SK-N-DZ (cell line): ENCODE measurements at regions not wholly inside any gene's neighbourhood (a gene's known extent, or its start where the extent isn't known, plus 50 kb on each side); places are given as distances from the start of the nearest gene placed in this dataset.

Source experiments
- DNase-seq: peaks from one replicate; pipeline ENCODE4 v3.0.0-alpha.2; 2015; ENCODE audit warnings: low spot score

DNA sequence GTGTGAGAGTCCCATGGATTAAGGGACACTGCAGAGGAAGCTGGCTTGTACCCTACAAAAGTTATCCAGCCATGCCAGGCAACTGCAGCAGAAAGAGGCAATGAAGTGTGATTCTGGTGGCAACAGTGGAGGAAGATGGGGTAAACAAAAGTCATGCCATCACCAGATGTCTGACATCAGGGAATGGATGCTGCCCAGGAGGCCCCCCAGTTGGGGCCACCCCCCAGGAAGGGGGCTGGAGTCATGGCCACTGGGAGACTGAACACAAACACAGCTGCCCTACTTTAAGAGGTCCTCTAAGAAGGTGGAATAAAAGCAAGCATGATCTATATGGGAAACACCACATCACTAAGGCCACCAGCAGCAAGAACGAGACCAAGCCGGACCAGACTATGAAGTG lies 235.3 kb downstream of the KLF12 start:
- no peak for DNase-seq

DNA sequence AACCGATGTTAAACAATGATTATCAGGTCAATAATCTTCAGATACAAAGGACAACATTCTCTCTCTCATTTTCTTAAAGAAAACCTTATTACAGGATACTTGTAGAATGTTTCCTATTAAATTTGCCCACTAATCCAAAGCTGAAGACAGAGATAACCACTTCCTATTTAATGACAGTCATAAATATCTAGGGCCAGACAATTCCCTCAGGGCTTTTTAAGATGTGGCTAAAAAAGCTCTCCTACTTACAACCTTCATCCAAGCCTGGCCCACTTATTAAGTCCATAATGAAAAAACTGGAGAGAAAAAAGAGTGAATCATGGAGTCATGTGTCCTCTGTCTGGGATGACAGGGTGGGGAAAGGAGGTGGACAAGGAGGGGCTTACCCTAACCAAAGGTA lies 235.9 kb downstream of the KLF12 start:
- DNase-seq, result no peak

DNA sequence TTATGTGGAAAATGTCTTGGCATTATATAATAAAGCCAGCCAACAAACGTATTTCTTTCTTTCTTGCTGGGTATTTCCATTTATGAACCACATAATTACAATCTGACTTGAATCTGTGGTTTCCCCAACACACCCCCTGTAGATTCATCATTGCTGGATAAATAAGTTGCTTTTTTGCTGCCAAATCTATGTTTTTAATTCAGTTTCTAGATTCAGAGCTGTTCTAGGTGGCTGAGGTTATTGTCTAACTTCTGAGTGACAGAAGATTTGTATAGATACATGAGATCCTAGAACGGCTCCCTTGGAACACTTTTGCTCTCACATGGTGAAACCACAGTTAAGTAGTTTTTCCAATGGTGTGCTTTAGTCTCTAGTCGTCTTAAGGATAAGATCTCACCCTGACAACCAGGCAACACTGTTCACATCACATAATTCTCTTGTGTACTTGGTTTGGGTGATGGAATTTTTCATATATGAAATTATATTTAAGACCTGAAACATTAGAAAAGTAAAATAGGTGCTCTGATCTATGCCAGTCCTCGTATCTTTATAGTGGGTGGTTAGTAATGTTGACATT lies 239.1 kb downstream of the KLF12 start:
- no peak for DNase-seq

DNA sequence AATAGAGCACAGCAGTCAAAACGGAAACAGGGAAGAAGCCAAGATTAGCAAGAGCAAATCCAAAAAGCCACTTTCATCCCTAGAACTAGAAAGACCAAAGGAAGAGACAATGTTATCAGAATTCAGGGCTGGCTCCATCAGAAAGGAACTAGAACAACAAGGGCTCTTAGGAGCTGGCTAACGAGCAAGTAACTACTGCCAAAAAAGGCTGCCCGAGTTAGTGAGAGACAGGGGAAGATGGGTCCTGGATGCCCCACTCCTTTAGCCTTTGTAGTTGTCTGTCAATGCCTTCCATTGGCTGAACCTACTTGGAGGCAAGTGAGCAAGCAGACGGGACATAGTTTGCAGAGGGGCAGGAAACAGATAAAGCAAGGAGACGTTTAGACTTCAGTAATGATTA lies 240.4 kb downstream of the KLF12 start:
- no peak for DNase-seq

DNA sequence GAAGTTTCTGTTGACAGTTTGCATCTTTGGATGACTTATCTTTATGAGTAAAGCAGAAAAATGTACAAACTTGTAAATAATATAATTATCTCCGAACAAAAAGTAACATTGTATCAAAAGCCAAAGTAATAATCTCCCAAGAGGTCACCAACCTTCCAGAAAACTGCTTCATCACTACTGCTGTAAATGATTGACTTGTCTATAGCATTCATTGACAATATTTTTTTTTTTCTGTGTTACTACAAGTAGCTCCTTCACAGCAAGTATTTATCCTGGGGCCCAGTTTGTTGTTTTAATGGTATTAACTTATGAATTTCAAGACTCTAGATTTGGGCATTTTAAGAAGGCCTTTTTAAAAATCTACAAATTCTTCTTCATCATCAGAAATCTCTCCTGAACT lies 242.4 kb downstream of the KLF12 start:
- DNase-seq, result no peak

DNA sequence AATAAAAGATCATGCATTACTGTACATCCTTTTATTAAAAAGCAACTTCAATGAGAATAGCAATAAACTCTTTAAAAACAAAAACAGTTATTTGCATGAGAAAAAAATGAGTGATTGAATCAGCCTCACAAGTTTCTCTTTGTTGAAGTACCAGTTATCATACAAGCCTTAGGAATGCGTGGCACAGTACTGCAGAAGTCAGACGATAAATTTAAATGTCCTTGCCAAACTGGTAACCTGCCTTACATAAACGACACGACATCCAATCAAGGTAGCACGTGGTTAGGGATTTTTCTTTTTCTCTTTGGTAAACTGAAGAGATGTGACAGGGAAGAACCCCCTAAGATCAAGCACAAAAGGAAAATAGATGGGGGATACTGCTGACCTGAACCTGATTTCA lies 251.0 kb downstream of the KLF12 start:
- DNase-seq, result no peak

DNA sequence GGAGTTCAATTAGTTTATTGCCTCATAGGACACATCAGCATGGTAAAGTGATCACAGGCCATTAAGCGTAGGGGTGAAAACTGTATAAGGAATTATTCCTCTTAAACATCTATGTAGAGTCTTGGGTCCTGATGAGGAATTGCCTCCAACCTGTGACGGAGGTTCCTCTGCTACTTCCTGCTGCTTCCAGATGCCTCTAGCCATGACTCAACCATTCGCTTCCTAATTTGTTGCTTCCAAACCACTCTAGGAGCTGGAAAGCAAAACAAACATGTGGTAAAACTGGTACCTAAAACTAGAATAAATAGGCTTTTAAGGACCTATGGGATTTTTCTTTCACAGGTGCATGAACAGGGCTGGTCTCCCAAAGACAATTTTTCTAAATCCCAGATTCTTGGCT lies 253.8 kb downstream of the KLF12 start:
- no peak for DNase-seq

DNA sequence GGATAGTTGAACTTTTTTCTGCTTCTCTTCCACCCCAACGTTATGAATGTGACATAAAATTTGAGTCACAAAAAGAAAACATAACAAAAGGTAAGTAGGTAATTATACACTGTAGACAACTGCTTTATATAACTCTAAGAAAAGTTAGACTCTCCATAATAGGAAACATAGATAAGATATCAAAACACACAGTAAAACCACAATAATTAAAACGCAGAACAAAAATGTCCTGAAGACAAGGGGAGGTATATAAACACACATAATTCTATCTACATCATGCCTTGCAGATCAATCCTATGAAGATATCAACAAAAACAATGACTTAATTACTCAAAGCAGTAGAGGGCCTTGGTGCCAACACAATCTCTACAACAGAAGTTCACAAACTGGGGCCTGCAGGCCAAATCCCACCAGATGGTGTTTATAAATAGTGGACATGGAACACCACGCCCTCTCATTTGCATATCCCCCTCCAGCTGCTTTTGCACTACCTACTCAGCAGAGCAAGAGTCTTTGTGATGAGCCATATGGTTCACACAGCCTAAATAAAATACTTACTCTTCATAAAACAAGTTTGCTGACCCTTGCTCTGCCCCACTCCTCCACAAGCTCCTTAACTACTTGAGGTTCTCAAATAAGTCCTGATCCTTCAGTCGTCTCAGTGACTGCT lies 254.7 kb downstream of the KLF12 start:
- DNase-seq, result no peak

DNA sequence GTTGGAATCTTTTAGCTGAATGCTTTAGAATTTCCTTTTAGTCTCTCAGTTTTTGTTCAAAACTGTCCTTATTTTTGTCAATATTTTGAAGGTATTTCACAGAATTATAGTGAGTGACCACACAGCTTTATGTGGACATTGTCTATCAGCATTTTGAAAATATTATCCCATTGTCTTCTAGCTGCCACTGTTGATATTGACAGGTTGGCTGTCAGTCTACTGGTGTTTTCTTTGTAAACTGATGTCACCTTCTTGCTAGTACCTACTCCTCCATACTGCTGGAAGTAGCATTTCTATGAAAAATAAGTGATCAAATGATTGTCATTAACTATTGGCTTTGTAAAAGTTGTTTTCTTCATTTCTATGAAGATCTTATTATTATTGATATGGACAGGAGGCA lies 256.8 kb downstream of the KLF12 start:
- no peak for DNase-seq

DNA sequence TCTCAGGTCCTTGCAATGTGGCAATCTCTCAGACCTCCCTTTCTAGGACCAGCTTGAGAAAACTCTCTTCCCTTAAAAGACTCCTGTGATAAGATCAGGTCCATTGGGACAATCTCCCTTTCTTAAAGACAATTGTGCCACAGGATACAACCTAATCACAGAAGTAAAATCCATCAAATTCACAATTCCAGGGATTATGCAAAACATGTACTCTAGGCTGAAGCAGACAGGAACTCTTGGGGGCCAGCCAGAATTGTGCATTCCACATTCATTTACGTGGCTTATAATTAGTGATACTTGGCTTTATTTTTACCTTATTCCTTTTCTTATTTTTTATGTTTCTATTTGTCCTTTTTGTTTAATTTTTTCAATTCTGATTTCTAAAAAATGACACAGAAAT lies 257.9 kb downstream of the KLF12 start:
- no peak for DNase-seq

DNA sequence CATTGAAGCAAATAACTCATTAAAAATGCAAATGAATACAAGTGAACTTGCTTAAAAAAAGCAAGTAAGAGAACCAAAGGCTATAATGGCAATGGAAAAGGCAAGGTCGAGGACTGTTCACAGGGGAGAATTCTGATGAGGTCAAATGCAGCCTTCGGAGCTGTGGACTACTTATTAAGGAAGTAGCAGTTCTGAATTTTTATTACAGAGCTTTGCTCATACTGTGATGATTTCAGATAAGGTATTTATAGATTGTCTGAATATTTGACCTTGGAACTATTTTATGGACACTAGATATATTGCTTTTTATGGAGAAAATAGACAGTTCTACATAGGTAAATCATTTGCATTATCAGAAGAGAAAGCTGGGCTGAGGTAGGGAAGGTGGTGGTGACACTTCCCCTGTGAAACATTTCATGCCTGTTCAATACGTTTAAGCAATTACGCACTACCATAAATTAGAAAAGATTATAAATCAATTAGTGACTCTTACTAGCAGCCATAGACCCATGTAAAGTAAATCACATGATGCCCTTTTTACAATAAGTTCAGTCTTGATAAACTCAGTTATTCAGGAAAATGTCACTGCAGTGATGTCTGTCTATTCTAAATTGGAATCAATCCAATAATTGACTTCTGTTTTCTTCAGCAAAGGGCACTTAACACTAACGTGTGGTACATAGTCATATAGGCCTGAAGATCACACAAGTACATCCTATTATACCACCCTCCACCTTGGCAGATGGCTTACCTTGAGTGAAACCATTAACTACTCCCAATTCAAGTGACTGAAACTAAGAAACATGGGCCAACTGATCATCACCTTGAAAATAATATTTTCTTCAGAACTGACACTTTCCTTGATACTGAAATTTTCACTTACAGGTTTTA lies 260.0 kb downstream of the KLF12 start:
- DNase-seq, result no peak

DNA sequence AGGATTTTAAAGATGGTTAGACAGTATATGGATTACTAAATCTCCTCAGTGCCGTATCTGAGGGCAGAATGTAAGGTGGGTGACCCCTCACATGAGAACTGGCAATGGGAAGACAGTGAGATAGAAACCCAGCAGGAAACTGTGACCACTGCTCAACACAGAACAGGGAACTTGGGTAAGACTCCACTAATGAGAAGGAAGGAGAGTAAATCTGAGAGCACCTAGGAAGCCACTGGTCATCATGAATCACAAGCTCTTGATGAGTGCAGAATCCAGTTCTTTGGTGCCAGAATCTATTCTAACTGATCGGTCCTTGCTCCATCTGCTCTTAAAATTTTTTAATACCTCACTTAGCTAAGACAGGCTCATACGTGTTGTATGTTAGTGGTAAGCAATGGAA lies 261.8 kb downstream of the KLF12 start:
- DNase-seq, result no peak

DNA sequence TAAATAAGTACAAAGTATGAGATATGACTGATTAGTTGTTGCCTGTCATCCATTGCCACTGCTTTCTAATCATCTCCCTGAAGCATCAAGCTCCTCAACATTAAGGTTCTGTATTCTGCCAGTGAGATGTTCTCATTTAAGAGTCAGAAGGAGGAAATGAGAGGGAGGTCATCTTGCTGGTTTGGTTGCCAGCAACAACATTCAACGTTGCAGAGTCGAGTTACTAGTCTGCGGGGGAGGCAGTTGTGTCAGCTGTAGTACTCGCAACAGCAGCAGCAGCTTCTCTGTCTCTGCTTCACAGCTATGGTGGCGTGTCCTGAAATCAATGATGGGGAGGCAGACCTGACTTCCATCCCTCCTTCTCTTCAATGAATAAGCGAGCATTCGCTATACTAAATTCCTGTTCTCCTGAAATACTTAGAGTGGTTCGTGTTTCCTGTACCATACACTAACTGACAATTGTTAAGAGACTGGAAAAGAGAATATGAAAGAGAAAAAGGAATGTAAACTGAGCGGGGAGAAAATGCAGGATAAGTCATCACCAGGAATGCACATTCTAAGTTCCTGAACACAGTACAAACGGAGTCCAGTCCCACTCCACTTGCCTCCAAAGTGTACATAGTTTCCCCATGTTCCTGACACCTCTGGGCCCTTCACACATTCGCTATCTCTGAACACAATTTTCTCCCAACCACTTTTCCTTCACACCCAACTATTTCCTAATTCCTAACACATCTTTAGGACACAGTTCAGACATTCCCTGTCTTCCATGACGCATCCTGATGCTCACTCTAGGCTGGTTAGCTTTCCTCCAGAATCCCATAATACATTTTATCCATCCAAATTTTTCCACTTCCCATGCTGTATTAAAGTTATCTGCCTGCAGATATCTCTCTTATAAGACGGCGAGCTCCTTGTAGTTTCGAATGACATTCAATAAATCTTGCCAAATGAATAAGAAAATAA lies 263.0 kb downstream of the KLF12 start:
- DNase-seq, result no peak

DNA sequence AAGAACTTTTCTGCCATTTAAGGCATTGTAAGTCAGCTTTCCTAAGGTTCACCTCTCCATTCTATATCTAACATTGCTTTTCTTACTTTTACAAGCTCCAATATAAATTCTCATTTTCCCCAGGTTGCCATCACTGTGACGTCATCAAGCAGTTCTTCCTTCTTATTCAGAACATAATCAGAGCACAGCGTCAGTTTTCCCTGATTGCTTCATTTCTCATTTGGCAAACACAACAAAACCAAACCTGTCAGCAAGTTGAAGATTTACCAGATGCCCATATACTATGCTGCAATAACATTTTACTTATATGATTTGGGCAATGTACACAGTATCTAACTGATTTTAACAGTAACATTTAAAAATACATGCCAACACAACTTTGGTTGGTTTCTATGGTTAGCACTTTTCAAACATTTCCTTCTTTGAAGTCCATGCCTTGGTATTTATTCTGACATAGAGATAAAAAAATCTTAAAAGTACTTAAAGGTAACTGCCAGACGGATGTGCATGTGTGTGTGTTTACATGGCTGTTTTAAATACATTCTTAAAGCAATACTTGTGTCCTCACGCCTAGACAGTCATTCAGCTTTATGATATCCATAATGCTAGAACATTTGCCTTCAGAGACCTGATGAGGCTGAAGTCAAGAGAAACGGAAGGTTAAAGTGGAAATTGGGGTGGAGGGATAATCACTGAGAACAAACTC lies 264.0 kb downstream of the KLF12 start:
- no peak for DNase-seq

DNA sequence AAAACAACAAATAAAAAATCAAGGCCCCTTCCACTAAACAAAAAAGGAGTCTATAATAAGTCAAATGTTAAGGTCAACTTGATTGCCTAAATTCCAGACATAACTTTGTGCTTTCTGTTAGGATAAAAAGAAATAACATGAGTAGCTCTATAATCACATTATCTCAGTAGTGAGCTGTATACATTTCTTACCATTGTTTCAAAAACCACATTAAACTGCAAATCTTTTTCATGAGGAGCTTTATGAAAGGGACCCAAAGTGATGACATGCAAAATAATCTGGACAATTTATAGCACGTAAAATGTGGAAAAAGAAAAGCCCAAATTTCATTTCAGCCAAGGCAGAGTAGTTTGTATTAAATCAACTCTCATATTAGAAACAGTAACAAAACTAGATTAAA lies 269.2 kb downstream of the KLF12 start:
- DNase-seq, result no peak

DNA sequence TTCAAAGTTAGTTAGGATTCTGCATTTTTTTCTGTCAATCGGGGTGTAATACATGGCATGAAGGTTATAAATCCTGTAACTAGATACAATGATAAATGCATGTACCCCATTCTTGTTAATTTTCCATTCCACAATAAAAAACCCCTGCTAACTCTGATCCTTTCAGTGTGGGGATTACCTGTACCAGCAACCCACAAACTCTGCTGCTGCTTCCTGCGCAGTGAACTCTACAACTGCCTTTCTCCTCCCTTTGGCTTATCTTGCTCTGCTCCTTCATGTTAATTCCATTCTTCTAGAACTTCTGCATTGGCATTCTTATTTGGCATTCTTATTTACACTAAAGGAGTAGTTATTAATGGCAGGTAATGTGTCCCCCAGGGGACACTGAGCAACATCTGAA lies 273.1 kb downstream of the KLF12 start:
- no peak for DNase-seq

DNA sequence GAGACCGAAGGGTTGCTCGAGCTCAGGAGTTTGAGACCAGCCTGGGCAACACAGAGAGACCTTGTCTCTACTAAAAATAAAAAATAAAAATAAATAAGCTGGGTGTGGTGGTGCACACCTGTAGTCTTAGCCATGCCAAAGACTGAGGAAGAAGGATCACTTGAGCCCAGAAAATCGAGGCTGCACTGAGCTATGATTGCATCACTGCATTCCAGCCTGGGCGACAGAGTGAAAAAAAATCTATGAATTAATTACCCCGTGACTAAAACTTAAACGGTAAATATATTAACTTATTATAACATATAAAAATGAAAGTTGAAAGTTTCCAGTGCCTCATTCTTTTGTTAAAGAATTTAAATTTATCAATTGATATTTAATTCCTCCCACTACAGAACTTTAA lies 273.7 kb downstream of the KLF12 start:
- no peak for DNase-seq

DNA sequence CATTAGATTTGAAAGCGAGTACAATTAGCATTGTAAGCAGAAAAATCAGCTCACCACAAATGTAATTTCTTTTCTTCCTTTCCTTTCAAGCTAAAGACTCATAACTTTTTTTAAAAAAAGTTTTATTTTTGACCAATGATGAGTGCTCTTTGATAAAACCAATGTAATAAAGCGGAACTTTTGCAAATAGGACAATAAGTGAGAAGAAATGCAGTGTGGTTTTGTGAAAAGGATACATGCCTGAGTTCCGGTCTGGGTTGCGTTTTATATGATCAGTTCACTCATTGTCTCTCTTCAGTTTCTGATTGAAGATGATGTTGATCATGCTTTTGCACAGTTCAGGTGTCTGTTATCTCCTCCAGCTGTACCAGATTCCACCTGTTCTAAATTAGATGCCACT lies 274.4 kb downstream of the KLF12 start:
- DNase-seq, result no peak

DNA sequence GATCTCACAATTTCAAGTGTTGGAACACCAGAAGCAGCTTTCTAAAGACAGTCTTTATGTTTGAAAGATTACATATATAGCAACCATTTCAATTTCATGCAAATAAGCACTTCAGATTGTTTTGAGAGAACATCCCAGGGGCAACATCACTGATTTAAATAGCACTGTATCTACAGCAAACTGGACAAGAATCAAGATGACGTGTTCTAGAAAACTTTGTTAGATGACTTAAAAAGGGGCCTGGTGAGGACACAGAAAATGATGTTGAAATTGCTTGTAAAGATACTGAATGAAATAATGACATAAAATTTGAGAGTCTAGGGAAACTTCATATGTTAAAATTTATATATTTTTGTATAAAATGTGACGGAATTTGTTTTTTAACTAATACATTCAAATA lies 277.1 kb downstream of the KLF12 start:
- DNase-seq, result no peak

DNA sequence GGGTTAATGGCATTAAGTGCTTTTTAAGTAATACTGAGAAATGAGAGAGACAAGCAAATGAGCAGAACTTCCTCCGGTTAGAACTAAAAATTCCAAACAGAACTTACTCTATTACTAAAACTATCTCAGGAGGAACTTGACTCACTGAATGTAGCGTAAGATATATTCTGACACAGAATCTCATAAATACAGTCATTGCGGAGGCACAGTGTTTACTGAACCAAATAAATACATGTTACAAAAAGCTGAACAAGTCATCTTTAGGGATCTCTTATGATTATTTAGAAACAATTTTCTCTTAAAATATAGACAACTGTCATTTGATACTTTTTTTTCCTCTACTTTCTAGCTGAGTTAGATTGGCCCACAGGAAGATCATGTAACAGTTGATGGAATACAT lies 283.1 kb downstream of the KLF12 start:
- no peak for DNase-seq
